Stomach smooth muscle (tissue), 2 donors: ENCODE measurements at regions not wholly inside any gene's neighbourhood (a gene's known extent, or its start where the extent isn't known, plus 50 kb on each side); places are given as distances from the start of the nearest gene placed in this dataset.

ENCODE experiments used
- H3K27ac ChIP-seq: one replicate; pipeline ENCODE4 v1.7.0; 2013; ENCODE audit warnings: mild to moderate bottlenecking, low read length, inconsistent platforms
- H3K27me3 ChIP-seq, 2 donors: one replicate each; pipeline ENCODE4 v1.7.0; 2013; ENCODE audit warnings: low read length in 2 of 2; ENCODE audit not compliant: insufficient read depth in 2 of 2, control insufficient read depth in 1 of 2
- H3K36me3 ChIP-seq, 2 donors: one replicate each; pipeline ENCODE4 v1.7.0; 2013; ENCODE audit warnings: low read length in 2 of 2; ENCODE audit not compliant: control insufficient read depth in 2 of 2, insufficient read depth in 2 of 2
- H3K4me1 ChIP-seq: one replicate; pipeline ENCODE4 v1.7.0; 2013; ENCODE audit warnings: low read length; ENCODE audit not compliant: control insufficient read depth, insufficient read depth
- H3K4me3 ChIP-seq, 2 donors: one replicate each; pipeline ENCODE4 v1.7.0; 2013; ENCODE audit warnings: low read length in 2 of 2
- H3K9ac ChIP-seq, 2 donors: one replicate each; pipeline ENCODE4 v1.7.0; 2013; ENCODE audit warnings: low read length in 2 of 2, mild to moderate bottlenecking in 1 of 2
- H3K9me3 ChIP-seq, 2 donors: one replicate each; pipeline ENCODE4 v1.7.0; 2013; ENCODE audit warnings: low read length in 2 of 2; ENCODE audit not compliant: control insufficient read depth in 2 of 2
- donor health status: healthy.
- donor health status: Pancreatic carcinoma.

- Histone ChIP-seq H3K27me3 (peaks cover 0 to 2% of the 10 kb centered on the region in 2 donors), H3K9ac (no peak overlapping the region), H3K9me3 (no peaks in the 10 kb centered on the region), H3K36me3 (no peaks in the 10 kb centered on the region), H3K4me1 (no peaks in the 10 kb centered on the region), H3K4me3 (no peak overlapping the region), H3K27ac (no peak overlapping the region)
Observed at GRCh38 chr10:63077800-63078199, 55.3 kb upstream of the NRBF2 start.

GRCh38 chr10:63072951-63073350 is 60.2 kb upstream of the NRBF2 start:
- Histone ChIP-seq H3K9me3 (no peaks in the 10 kb centered on the region), H3K4me3 (no peak overlapping the region), H3K4me1 (no peaks in the 10 kb centered on the region), H3K9ac (no peak overlapping the region), H3K27me3 (peaks cover 0 to 2% of the 10 kb centered on the region in 2 donors), H3K36me3 (no peaks in the 10 kb centered on the region), H3K27ac (no peak overlapping the region)

- Histone ChIP-seq H3K9ac (no peak overlapping the region), H3K27me3 (peaks cover 2 to 4% of the 10 kb centered on the region in 2 donors)
Observed at GRCh38 chr10:63071145-63071544, 62.0 kb upstream of the NRBF2 start.

GRCh38 chr10:63069318-63069717 is 63.8 kb upstream of the NRBF2 start:
- Histone ChIP-seq H3K27ac (no peak overlapping the region), H3K9ac (no peak overlapping the region), H3K9me3 (no peaks in the 10 kb centered on the region), H3K4me1 (no peaks in the 10 kb centered on the region), H3K27me3 (peaks cover 2 to 4% of the 10 kb centered on the region in 2 donors), H3K36me3 (no peaks in the 10 kb centered on the region), H3K4me3 (no peak overlapping the region)

More at GRCh38 chr10:63071145-63071544, 62.0 kb upstream of the NRBF2 start:
- no peaks in the 10 kb centered on the region for H3K4me1 ChIP-seq
- no peaks in the 10 kb centered on the region for H3K9me3 ChIP-seq
- no peak overlapping the region for H3K27ac ChIP-seq
- H3K36me3 ChIP-seq = no peaks in the 10 kb centered on the region
- H3K4me3 ChIP-seq = no peak overlapping the region

DNA sequence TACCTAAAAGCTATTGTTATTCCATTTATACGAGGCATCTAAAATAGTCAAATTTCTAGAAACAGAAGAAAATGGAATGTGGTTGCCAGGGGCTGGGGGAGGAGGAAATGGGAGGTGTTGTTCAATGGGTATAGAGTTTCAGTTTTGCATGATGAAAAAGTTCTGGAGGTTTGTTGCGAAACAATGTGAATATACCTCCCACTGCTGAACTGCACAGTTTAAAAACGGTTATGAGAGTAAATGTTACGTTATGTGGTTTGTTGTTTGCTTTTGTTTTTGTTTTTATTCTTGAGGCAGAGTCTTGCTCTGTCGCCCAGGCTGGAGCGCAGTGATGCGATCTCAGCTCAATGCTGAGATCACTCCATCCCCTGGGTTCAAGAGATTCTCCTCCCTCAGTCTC is 64.9 kb upstream of the NRBF2 start:
- Histone ChIP-seq H3K9me3 (no peaks in the 10 kb centered on the region), H3K27ac (no peak overlapping the region), H3K4me1 (no peaks in the 10 kb centered on the region), H3K36me3 (no peaks in the 10 kb centered on the region), H3K4me3 (no peak overlapping the region), H3K9ac (no peak overlapping the region), H3K27me3 (peaks cover 2 to 4% of the 10 kb centered on the region in 2 donors)

DNA sequence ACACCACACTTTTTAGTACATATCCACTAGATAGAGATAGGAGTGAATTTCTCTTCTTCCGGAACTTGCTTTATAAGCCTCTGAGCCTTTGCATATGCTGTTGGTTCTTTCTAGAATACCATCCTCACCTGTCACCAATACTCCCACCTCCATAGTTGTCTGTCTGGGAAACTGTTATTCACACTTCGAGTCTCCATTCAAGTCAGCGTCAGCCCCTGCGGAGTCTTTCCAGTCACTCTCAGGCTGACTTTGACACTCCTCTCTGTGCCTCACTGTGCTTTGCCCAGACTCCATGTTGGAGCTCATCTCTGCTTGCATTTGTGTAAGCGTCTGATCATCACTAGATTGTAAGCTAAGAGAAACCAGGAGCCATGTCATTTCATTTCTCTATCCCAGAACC is 66.5 kb upstream of the NRBF2 start:
- H3K27me3 ChIP-seq = peaks cover 0 to 4% of the 10 kb centered on the region in 2 donors
- H3K4me3 ChIP-seq = no peak overlapping the region
- H3K4me1 ChIP-seq = no peaks in the 10 kb centered on the region
- no peaks in the 10 kb centered on the region for H3K36me3 ChIP-seq
- H3K9ac ChIP-seq = no peak overlapping the region
- H3K9me3 ChIP-seq = no peaks in the 10 kb centered on the region
- H3K27ac ChIP-seq = no peak overlapping the region

DNA sequence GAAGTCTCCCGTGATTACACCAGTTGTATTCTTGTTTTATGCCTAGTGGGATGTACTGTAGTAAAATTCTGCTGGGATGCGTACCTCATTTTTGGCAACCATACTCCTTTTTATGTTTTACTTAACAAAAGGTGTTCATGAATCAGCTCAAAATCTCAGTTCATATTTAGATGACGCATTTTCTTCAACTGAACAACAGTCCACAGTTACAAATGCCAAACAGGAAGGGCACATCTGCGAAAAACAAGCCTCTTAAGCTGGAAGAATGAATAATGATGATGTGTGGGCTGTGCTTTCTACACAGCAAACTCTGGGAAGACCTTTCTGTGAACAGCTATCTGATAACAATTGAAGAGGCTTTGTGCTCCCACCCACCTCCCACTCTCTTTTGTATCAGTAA is 68.4 kb upstream of the NRBF2 start:
- Histone ChIP-seq H3K9me3 (no peaks in the 10 kb centered on the region), H3K9ac (no peak overlapping the region), H3K36me3 (no peaks in the 10 kb centered on the region), H3K27ac (no peak overlapping the region), H3K27me3 (peaks cover 0 to 4% of the 10 kb centered on the region in 2 donors), H3K4me1 (no peaks in the 10 kb centered on the region), H3K4me3 (no peak overlapping the region)

DNA sequence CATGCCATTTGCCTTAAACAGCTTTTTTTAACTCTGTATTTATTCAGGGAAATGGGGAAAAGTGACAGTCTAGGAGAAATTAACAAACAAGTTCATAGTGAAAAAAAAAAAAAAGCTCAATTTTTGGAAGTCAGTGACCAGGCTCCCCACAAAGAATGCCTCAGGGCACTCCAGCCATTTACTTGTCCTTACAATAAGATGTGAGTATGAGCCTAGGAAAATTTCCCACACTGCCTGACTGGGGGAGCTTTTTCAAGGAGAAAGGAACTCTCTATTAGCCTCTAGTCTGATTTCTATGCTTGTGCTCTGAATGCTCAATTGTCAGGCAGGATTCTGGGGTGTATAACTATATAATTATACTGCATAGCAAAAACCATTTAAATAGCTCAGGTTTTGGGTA is 74.9 kb upstream of the NRBF2 start:
- no peak overlapping the region for H3K4me3 ChIP-seq
- H3K9ac ChIP-seq = no peak overlapping the region
- H3K27me3 ChIP-seq = no peaks in the 10 kb centered on the region
- no peaks in the 10 kb centered on the region for H3K9me3 ChIP-seq
- no peaks in the 10 kb centered on the region for H3K36me3 ChIP-seq
- H3K27ac ChIP-seq = no peak overlapping the region
- H3K4me1 ChIP-seq = no peaks in the 10 kb centered on the region

GRCh38 chr10:63057509-63057908 is 75.6 kb upstream of the NRBF2 start:
- Histone ChIP-seq H3K9me3 (no peaks in the 10 kb centered on the region), H3K27ac (no peak overlapping the region), H3K27me3 (no peaks in the 10 kb centered on the region), H3K4me3 (no peak overlapping the region), H3K9ac (no peak overlapping the region), H3K4me1 (no peaks in the 10 kb centered on the region), H3K36me3 (no peaks in the 10 kb centered on the region)

DNA sequence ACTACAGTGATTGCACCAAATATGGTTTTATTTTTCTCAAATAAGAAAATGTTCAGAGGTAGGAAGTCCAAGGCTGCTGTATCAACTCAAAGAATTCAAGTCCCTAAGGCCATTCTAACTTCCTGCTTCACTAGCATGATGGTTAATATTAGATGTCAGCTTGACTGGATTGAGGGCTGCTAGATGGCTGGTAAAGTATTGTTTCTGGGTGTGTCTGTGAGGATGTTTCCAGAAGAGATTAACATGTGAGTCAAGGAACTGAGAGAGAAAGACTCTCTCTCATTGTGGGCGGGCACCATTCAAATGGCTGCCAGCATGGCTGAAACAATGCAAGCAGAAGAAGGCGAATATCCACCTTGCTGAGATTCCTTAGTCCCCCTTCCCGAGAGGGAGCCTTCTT is 77.4 kb upstream of the NRBF2 start:
- no peaks in the 10 kb centered on the region for H3K36me3 ChIP-seq
- no peak overlapping the region for H3K4me3 ChIP-seq
- no peaks in the 10 kb centered on the region for H3K9me3 ChIP-seq
- no peaks in the 10 kb centered on the region for H3K4me1 ChIP-seq
- no peak overlapping the region for H3K9ac ChIP-seq
- H3K27me3 ChIP-seq = no peaks in the 10 kb centered on the region
- no peak overlapping the region for H3K27ac ChIP-seq

DNA sequence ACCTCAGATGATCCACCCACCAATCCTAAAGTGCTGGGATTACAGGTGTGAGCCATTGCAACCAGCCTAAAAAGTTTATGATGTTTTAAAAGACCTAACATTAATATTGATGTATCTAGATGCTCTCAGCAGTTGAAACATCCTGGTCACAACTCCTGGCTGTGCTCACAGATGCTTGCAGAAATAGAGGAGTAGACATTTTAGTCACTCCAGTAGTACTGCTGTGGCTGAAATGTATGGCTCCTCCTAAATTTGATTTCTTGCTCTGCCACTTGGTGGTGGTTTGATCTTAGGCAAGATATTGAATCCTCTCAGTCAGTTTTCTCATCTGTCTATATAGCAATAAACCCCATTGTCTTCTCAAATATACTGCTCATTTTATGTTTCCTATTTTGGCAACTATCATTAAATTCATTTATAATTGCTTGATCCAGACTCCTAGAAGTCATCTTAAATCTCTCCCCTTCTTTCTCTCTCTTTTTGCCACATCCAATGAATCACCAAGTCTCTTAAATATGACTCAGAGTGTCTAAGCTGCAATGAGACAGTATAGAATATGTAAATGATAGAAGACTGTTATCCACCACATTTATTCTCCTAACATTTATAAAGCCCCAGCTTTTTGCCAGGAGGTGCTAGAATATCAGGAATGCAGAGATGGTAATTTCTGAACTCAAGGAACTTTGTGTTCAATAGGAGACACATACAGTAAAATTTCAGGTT is 78.1 kb upstream of the NRBF2 start:
- H3K27me3 ChIP-seq = no peaks in the 10 kb centered on the region
- no peaks in the 10 kb centered on the region for H3K36me3 ChIP-seq
- H3K9ac ChIP-seq = no peak overlapping the region
- no peak overlapping the region for H3K4me3 ChIP-seq
- H3K27ac ChIP-seq = no peak overlapping the region
- no peaks in the 10 kb centered on the region for H3K9me3 ChIP-seq
- H3K4me1 ChIP-seq = no peaks in the 10 kb centered on the region
